ENCODE measurements at regions not wholly inside any gene's neighbourhood (a gene's known extent, or its start where the extent isn't known, plus 50 kb on each side); places are given as distances from the start of the nearest gene placed in this dataset.
"Not testable (repeated sequence)": the region's sequence is repeated elsewhere in the genome, so short reads cannot be mapped to it uniquely, and the experiment has no call there.

GRCh38 chr13:50742968-50743367 lies 100.5 kb downstream of the DLEU7 start:
- Histone ChIP-seq H3K4me3 (no peak overlapping the region), H3K4me1 (no peaks in the 10 kb centered on the region), H3K27ac (no peak overlapping the region), H3K36me3 (no peaks in the 10 kb centered on the region), H3K27me3 (no peaks in the 10 kb centered on the region), H3K9me3 (no peaks in the 10 kb centered on the region)
- no peak for DNase-seq
- intact Hi-C loops (cut with DNase I; ENCODE audit: low total_unique reads) (no loop called here), in situ Hi-C loops (cut with MboI; ENCODE audit: low pct_ligation_motif_present in 1 of 4, low pct_unique_long_range_greater_than_20kb in 1 of 4, low sequenced_read_pairs in 3 of 4) (no loop called here)
- TF ChIP-seq POLR2A (IDR thresholded peaks at IDR 0.05) = no peak
- no peak for TF ChIP-seq CTCF (IDR thresholded peaks at IDR 0.05)
- TF ChIP-seq EP300 (IDR thresholded peaks at IDR 0.05; ENCODE audit: low read depth) = no peak
- no peak for TF ChIP-seq POLR2AphosphoS5 (IDR thresholded peaks at IDR 0.05)

GRCh38 chr13:50744116-50744660 lies 99.3 kb downstream of the DLEU7 start:
- WGBS, 2 donors (ENCODE audit: low coverage in 1 of 2) = 90 to 94% methylated on average over 6 of the region's 6 CpGs
- Histone ChIP-seq H3K27ac (no peak overlapping the region), H3K27me3 (no peaks in the 10 kb centered on the region), H3K36me3 (no peaks in the 10 kb centered on the region), H3K9me3 (no peaks in the 10 kb centered on the region), H3K4me3 (no peak overlapping the region), H3K4me1 (no peaks in the 10 kb centered on the region)
- in situ Hi-C loops (cut with MboI; ENCODE audit: low pct_ligation_motif_present in 1 of 4, low pct_unique_long_range_greater_than_20kb in 1 of 4, low sequenced_read_pairs in 3 of 4) (no loop called here), intact Hi-C loops (cut with DNase I; ENCODE audit: low total_unique reads) (no loop called here)
- TF ChIP-seq CTCF (IDR thresholded peaks at IDR 0.05) (no peak), POLR2A (IDR thresholded peaks at IDR 0.05) (no peak), POLR2AphosphoS5 (IDR thresholded peaks at IDR 0.05) (no peak), EP300 (IDR thresholded peaks at IDR 0.05; ENCODE audit: low read depth) (no peak)
- DNase-seq = no peak

GRCh38 chr13:50745542-50746115 lies 97.9 kb downstream of the DLEU7 start:
- WGBS, 2 donors (ENCODE audit: low coverage in 1 of 2) = 78 to 83% methylated on average over 3 to 4 of the region's 4 CpGs
- no peak overlapping the region for H3K27ac ChIP-seq
- H3K36me3 ChIP-seq = no peaks in the 10 kb centered on the region
- DNase-seq = no peak
- no peaks in the 10 kb centered on the region for H3K4me1 ChIP-seq
- H3K9me3 ChIP-seq = peaks cover 0 to 8% of the 10 kb centered on the region in 2 donors
- no peak overlapping the region for H3K4me3 ChIP-seq
- TF ChIP-seq EP300 (IDR thresholded peaks at IDR 0.05; ENCODE audit: low read depth) = no peak
- no peak for TF ChIP-seq POLR2AphosphoS5 (IDR thresholded peaks at IDR 0.05)
- TF ChIP-seq POLR2A (IDR thresholded peaks at IDR 0.05) = no peak
- TF ChIP-seq CTCF (IDR thresholded peaks at IDR 0.05) = no peak
- in situ Hi-C loops (cut with MboI; ENCODE audit: low pct_ligation_motif_present in 1 of 4, low pct_unique_long_range_greater_than_20kb in 1 of 4, low sequenced_read_pairs in 3 of 4) (no loop called here), intact Hi-C loops (cut with DNase I; ENCODE audit: low total_unique reads) (no loop called here)
- no peaks in the 10 kb centered on the region for H3K27me3 ChIP-seq

GRCh38 chr13:50747737-50748350 lies 95.6 kb downstream of the DLEU7 start:
- no peak for DNase-seq

GRCh38 chr13:50753221-50753620 lies 90.3 kb downstream of the DLEU7 start:
- H3K27ac ChIP-seq; H3K27me3 ChIP-seq; H3K36me3 ChIP-seq; DNase-seq; intact Hi-C loops (cut with DNase I; ENCODE audit: low total_unique reads); in situ Hi-C loops (cut with MboI; ENCODE audit: low pct_ligation_motif_present in 1 of 4, low pct_unique_long_range_greater_than_20kb in 1 of 4, low sequenced_read_pairs in 3 of 4); H3K4me1 ChIP-seq; H3K9me3 ChIP-seq; H3K4me3 ChIP-seq: not testable (repeated sequence)
- WGBS, 2 donors (ENCODE audit: low coverage in 1 of 2) = 95% methylated on average over 17 of the region's 17 CpGs; no CpG with 5 or more reads in 1 of the 2 donors

More at GRCh38 chr13:50747737-50748350, 95.6 kb downstream of the DLEU7 start:
- 73 to 93% methylated on average over 3 of the region's 3 CpGs for WGBS, 2 donors (ENCODE audit: low coverage in 1 of 2)
- H3K4me3 ChIP-seq = no peak overlapping the region
- H3K4me1 ChIP-seq = no peaks in the 10 kb centered on the region
- H3K9me3 ChIP-seq = peaks cover 0 to 8% of the 10 kb centered on the region in 2 donors
- TF ChIP-seq CTCF (IDR thresholded peaks at IDR 0.05) = no peak
- TF ChIP-seq EP300 (IDR thresholded peaks at IDR 0.05; ENCODE audit: low read depth) = no peak
- no peak for TF ChIP-seq POLR2AphosphoS5 (IDR thresholded peaks at IDR 0.05)
- TF ChIP-seq POLR2A (IDR thresholded peaks at IDR 0.05) = no peak
- intact Hi-C loops (cut with DNase I; ENCODE audit: low total_unique reads) = no loop called here
- H3K36me3 ChIP-seq = no peaks in the 10 kb centered on the region
- in situ Hi-C loops (cut with MboI; ENCODE audit: low pct_ligation_motif_present in 1 of 4, low pct_unique_long_range_greater_than_20kb in 1 of 4, low sequenced_read_pairs in 3 of 4) = no loop called here
- H3K27me3 ChIP-seq = no peaks in the 10 kb centered on the region
- no peak overlapping the region for H3K27ac ChIP-seq

- in situ Hi-C loops (cut with MboI; ENCODE audit: low pct_ligation_motif_present in 1 of 4, low pct_unique_long_range_greater_than_20kb in 1 of 4, low sequenced_read_pairs in 3 of 4); H3K4me1 ChIP-seq; H3K4me3 ChIP-seq; H3K9me3 ChIP-seq; H3K36me3 ChIP-seq; H3K27me3 ChIP-seq; H3K27ac ChIP-seq; intact Hi-C loops (cut with DNase I; ENCODE audit: low total_unique reads): not testable (repeated sequence)
- 83% methylated on average over 8 of the region's 8 CpGs; no CpG with 5 or more reads in 1 of the 2 donors for WGBS, 2 donors (ENCODE audit: low coverage in 1 of 2)
- DNase-seq = peak; percentile 74
Observed at GRCh38 chr13:50755862-50756685, 87.4 kb downstream of the DLEU7 start.

All from transverse colon (tissue), 4 donors.